Neuronal stem cell (in vitro differentiated cells): ENCODE measurements at regions not wholly inside any gene's neighbourhood (a gene's known extent, or its start where the extent isn't known, plus 50 kb on each side); places are given as distances from the start of the nearest gene placed in this dataset.
"Not testable (repeated sequence)": the region's sequence is repeated elsewhere in the genome, so short reads cannot be mapped to it uniquely, and the experiment has no call there.

Experiments
- DNase-seq: peaks from one replicate; pipeline ENCODE4 v3.0.0-alpha.2; 2013; ENCODE audit warnings: low spot score
- H2AFZ ChIP-seq: one replicate; pipeline ENCODE4 v1.6.1; 2013; ENCODE audit warnings: mild to moderate bottlenecking, low read length, inconsistent platforms
- H2AK5ac ChIP-seq: 2 replicates; pipeline ENCODE4 v1.6.1; 2013; ENCODE audit warnings: low read depth, mild to moderate bottlenecking, inconsistent platforms, low read length, moderate library complexity, mixed read lengths
- H2BK120ac ChIP-seq: 2 replicates; pipeline ENCODE4 v1.6.1; 2013; ENCODE audit warnings: low read depth, mild to moderate bottlenecking, inconsistent platforms, low read length, moderate library complexity, mixed read lengths
- H2BK12ac ChIP-seq: one replicate; pipeline ENCODE4 v1.6.1; 2013; ENCODE audit warnings: low read length, inconsistent platforms
- H2BK15ac ChIP-seq: 2 replicates; pipeline ENCODE4 v1.6.1; 2013; ENCODE audit warnings: mild to moderate bottlenecking, low read length, inconsistent platforms, mixed read lengths
- H2BK5ac ChIP-seq: one replicate; pipeline ENCODE4 v1.6.1; 2013; ENCODE audit warnings: inconsistent platforms, mild to moderate bottlenecking, low read length, moderate library complexity
- H3K14ac ChIP-seq: one replicate; pipeline ENCODE4 v1.6.1; 2013; ENCODE audit warnings: low read length, inconsistent platforms
- H3K18ac ChIP-seq: 2 replicates; pipeline ENCODE4 v1.6.1; 2013; ENCODE audit warnings: low read length, inconsistent platforms
- H3K23ac ChIP-seq: 2 replicates; pipeline ENCODE4 v1.6.1; 2013; ENCODE audit warnings: low read depth, mild to moderate bottlenecking, mixed read lengths, low read length, inconsistent platforms; ENCODE audit not compliant: poor library complexity
- H3K27ac ChIP-seq: replicated peaks from 3 replicates; pipeline ENCODE4 v1.5.1; 2013; ENCODE audit warnings: low read length, inconsistent platforms
- H3K27me3 ChIP-seq, 3 experiments: 2 replicates each; pipeline ENCODE4 v1.6.1; 2013; ENCODE audit warnings: low read length in 3 of 3, mild to moderate bottlenecking in 2 of 3, inconsistent platforms in 1 of 3, low read depth in 1 of 3, mixed read lengths in 1 of 3, moderate library complexity in 1 of 3; ENCODE audit not compliant: control insufficient read depth in 3 of 3, insufficient read depth in 3 of 3
- H3K36me3 ChIP-seq, 2 donors: replicated peaks in 1 of 2; 2 replicates each; pipeline ENCODE4 v1.6.1; 2013; ENCODE audit warnings: low read length in 2 of 2; ENCODE audit not compliant: control insufficient read depth in 2 of 2, insufficient read depth in 2 of 2
- H3K4ac ChIP-seq: 2 replicates; pipeline ENCODE4 v1.6.1; 2013; ENCODE audit warnings: inconsistent platforms, mild to moderate bottlenecking, low read length, moderate library complexity
- H3K4me1 ChIP-seq, 2 donors: 1 replicate in 1 of 2; 2 replicates in 1 of 2; pipeline ENCODE4 v1.6.1; 2013; ENCODE audit warnings: low read length in 2 of 2, low read depth in 1 of 2; ENCODE audit not compliant: control insufficient read depth in 2 of 2, insufficient read depth in 1 of 2
- H3K4me2 ChIP-seq: one replicate; pipeline ENCODE4 v1.6.1; 2013; ENCODE audit warnings: mild to moderate bottlenecking, low read length, inconsistent platforms; ENCODE audit not compliant: insufficient read depth, poor library complexity, severe bottlenecking
- H3K4me3 ChIP-seq, 2 donors: 2 replicates each; pipeline ENCODE4 v1.5.1; 2013; ENCODE audit warnings: low read length in 2 of 2, mild to moderate bottlenecking in 2 of 2, inconsistent platforms in 1 of 2, moderate library complexity in 1 of 2
- H3K79me1 ChIP-seq: one replicate; pipeline ENCODE4 v1.6.1; 2013; ENCODE audit warnings: low read depth, mild to moderate bottlenecking, inconsistent platforms, low read length, moderate library complexity
- H3K9ac ChIP-seq: one replicate; pipeline ENCODE4 v1.6.1; 2013; ENCODE audit warnings: mild to moderate bottlenecking, low read depth, low read length, inconsistent platforms; ENCODE audit not compliant: poor library complexity
- H3K9me3 ChIP-seq, 2 donors: replicated peaks in 1 of 2; 2 replicates each; pipeline versions ENCODE3 to v1.6.1; 2013; ENCODE audit warnings: low read length in 2 of 2, mild to moderate bottlenecking in 2 of 2, inconsistent platforms in 1 of 2, low read depth in 1 of 2, mixed read lengths in 1 of 2, moderate library complexity in 1 of 2; ENCODE audit not compliant: control insufficient read depth in 2 of 2, insufficient read depth in 1 of 2
- H4K8ac ChIP-seq: one replicate; pipeline ENCODE4 v1.6.1; 2013; ENCODE audit warnings: low read depth, mild to moderate bottlenecking, inconsistent platforms, low read length, moderate library complexity
- H4K91ac ChIP-seq: one replicate; pipeline ENCODE4 v1.6.1; 2013; ENCODE audit warnings: low read length, low read depth, mild to moderate bottlenecking, inconsistent platforms; ENCODE audit not compliant: poor library complexity
- WGBS, 2 donors: extraction: QIAGEN DNeasy Blood & Tissue Kit; methylation state at CpG; one replicate each; pipeline ENCODE4 v1.1.7; 2013; ENCODE audit warnings: missing lambda C conversion rate in 2 of 2, mixed read lengths in 1 of 2; ENCODE audit not compliant: insufficient read length in 2 of 2, insufficient replicate concordance in 1 of 2; ENCODE audit errors: extremely low coverage in 2 of 2; 5-methylcytosine and 5-hydroxymethylcytosine counted together

DNA sequence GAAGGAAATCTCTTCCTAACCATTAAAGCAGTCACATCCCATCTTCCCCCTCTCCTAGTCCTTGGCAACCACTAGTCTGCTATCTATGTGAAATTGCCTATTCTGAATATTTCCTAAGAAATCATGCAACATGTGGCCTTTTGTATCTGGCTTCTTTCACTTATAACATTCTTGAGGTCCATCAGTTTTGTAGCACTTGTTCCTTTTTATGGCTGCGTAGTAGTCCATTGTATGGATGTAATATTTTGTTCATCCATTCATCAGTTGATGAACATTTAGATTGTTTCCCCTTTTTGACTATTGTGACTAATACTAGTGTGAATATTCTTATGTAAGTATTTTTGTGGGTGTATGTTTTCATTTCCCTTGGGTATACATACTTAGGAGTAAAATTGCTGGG, 878.7 kb upstream of the DEFB115 start:
- not testable (repeated sequence) for H3K79me1 ChIP-seq, H2BK5ac ChIP-seq, H4K91ac ChIP-seq, H3K27me3 ChIP-seq, H3K9me3 ChIP-seq, H3K4me3 ChIP-seq, H3K4me1 ChIP-seq, H4K8ac ChIP-seq, H3K9ac ChIP-seq, H3K4me2 ChIP-seq, H3K36me3 ChIP-seq, H3K27ac ChIP-seq, H2BK15ac ChIP-seq, H3K14ac ChIP-seq, DNase-seq, H3K23ac ChIP-seq, H2BK120ac ChIP-seq, H3K4ac ChIP-seq, H2AK5ac ChIP-seq, H2BK12ac ChIP-seq, H2AFZ ChIP-seq, H3K18ac ChIP-seq
- no CpG with 5 or more reads among the region's 1 CpG for WGBS, 2 donors

DNA sequence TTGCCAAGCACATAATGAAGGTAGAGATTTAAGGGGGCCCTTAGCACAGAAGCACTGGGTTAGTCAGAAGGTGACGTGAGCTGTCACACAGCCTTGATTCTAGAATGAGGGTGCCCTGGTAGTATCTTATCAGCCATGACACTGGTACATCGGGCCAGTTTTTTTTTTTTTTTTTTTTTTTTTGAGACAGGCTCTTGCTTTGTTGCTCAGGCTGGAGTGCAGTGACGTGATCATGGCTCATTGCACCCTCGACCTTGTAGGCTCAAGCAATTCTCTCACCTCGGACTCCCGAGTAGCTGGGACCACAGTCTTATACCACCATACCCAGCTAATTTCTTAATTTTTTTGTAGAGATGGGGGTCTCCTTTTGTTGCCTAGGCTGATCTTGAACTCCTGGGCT, 872.6 kb upstream of the DEFB115 start:
- H2BK15ac ChIP-seq, H3K4me1 ChIP-seq, H3K4me3 ChIP-seq, H4K91ac ChIP-seq, H3K4ac ChIP-seq, H3K36me3 ChIP-seq, H3K27ac ChIP-seq, H3K18ac ChIP-seq, H3K4me2 ChIP-seq, DNase-seq, H3K27me3 ChIP-seq, H3K23ac ChIP-seq, H4K8ac ChIP-seq, H2BK120ac ChIP-seq, H3K9me3 ChIP-seq, H2AK5ac ChIP-seq, H2BK5ac ChIP-seq, H3K79me1 ChIP-seq, H2BK12ac ChIP-seq, H3K14ac ChIP-seq, H2AFZ ChIP-seq, H3K9ac ChIP-seq: not testable (repeated sequence)
- WGBS, 2 donors = no CpG with 5 or more reads among the region's 6 CpGs

DNA sequence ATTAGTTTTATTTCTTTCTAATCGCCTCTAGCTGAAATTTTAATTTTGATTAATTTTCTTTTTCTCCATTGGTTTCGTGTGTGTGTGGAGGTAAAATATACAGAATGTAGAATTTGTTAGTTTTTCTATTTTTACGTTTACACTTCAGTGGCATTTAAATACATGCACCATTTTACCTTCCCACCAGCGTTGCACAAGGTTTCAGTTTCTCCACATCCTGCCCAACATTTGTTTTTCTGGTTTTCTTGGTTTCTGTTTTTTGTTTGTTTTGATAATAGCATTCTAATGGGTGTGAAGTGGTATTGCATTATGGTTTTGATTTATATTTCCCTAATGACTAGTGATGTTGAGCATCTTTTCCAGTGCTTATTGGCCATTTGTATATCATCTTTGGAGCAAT, 871.4 kb upstream of the DEFB115 start:
- H4K8ac ChIP-seq, H3K4me2 ChIP-seq, H3K23ac ChIP-seq, H3K36me3 ChIP-seq, H3K9ac ChIP-seq, H2BK5ac ChIP-seq, DNase-seq, H2BK12ac ChIP-seq, H2BK120ac ChIP-seq, H3K18ac ChIP-seq, H3K4ac ChIP-seq, H3K4me1 ChIP-seq, H2AFZ ChIP-seq, H3K79me1 ChIP-seq, H2AK5ac ChIP-seq, H3K27ac ChIP-seq, H3K4me3 ChIP-seq, H3K9me3 ChIP-seq, H2BK15ac ChIP-seq, H3K27me3 ChIP-seq, H4K91ac ChIP-seq, H3K14ac ChIP-seq: not testable (repeated sequence)
- WGBS, 2 donors = no CpG with 5 or more reads among the region's 4 CpGs

DNA sequence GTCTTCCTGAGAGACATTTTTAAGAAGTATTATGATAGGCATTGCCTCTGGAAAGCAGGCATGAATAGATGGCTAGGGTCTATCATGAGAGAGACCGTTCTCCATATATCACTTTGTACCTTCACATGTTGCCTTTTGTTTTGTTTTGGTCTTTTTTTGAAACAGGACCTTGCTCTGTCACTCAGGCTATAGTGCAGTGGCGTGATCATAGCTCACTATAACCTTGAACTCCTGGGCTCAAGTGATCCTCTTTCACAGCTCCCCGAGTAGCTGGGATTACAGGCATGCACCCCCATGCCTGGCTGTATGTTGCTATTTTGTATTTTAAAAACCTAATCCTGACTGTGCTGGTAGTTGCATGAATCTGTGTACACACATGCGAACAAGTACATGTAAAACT, 869.6 kb upstream of the DEFB115 start:
- not testable (repeated sequence) for H3K18ac ChIP-seq, H2BK12ac ChIP-seq, H2BK120ac ChIP-seq, H3K23ac ChIP-seq, H3K79me1 ChIP-seq, H3K4me1 ChIP-seq, H4K91ac ChIP-seq, DNase-seq, H3K4me3 ChIP-seq, H2AFZ ChIP-seq, H3K9ac ChIP-seq, H2BK15ac ChIP-seq, H4K8ac ChIP-seq, H3K4me2 ChIP-seq, H3K4ac ChIP-seq, H2AK5ac ChIP-seq, H2BK5ac ChIP-seq, H3K9me3 ChIP-seq, H3K27ac ChIP-seq, H3K14ac ChIP-seq, H3K36me3 ChIP-seq, H3K27me3 ChIP-seq
- WGBS, 2 donors = no CpG with 5 or more reads among the region's 4 CpGs
